ENCODE measurements at regions not wholly inside any gene's neighbourhood (a gene's known extent, or its start where the extent isn't known, plus 50 kb on each side); places are given as distances from the start of the nearest gene placed in this dataset.

- TF ChIP-seq SIN3A (IDR thresholded peaks at IDR 0.05; ENCODE audit: borderline replicate concordance, insufficient read depth, low read depth, low read length), result no peak
- TF ChIP-seq, protein P1, sequence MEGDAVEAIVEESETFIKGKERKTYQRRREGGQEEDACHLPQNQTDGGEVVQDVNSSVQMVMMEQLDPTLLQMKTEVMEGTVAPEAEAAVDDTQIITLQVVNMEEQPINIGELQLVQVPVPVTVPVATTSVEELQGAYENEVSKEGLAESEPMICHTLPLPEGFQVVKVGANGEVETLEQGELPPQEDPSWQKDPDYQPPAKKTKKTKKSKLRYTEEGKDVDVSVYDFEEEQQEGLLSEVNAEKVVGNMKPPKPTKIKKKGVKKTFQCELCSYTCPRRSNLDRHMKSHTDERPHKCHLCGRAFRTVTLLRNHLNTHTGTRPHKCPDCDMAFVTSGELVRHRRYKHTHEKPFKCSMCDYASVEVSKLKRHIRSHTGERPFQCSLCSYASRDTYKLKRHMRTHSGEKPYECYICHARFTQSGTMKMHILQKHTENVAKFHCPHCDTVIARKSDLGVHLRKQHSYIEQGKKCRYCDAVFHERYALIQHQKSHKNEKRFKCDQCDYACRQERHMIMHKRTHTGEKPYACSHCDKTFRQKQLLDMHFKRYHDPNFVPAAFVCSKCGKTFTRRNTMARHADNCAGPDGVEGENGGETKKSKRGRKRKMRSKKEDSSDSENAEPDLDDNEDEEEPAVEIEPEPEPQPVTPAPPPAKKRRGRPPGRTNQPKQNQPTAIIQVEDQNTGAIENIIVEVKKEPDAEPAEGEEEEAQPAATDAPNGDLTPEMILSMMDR (IDR thresholded peaks at IDR 0.05), result no peak
Observed at GRCh38 chrX:87901060-87901459, 383.5 kb downstream of the KLHL4 start.

Data from Panc1 (cell line).